Right lobe of liver (tissue), 4 donors: ENCODE measurements at regions not wholly inside any gene's neighbourhood (a gene's known extent, or its start where the extent isn't known, plus 50 kb on each side); places are given as distances from the start of the nearest gene placed in this dataset.

Experiments
- POLR2A ChIP-seq: fragments of 450-650 bp; IDR thresholded peaks from one replicate; pipeline ENCODE4 v1.6.1; 2017; ENCODE audit warnings: antibody characterized with exemption, mild to moderate bottlenecking
- TF ChIP-seq, protein P1 (sequence below), 4 donors: fragments of 200-600 bp in 3 of 4; fragments of 450-650 bp in 1 of 4; IDR thresholded peaks; one replicate each; pipeline versions ENCODE4 v1.5.1 to v1.8.0; 2016 to 2022; ENCODE audit warnings: antibody characterized with exemption in 4 of 4, mild to moderate bottlenecking in 2 of 4
- donor health status: DM: no; HTN: no; CAD: no.
- donor health status: DM: no; HTN: no; CAD: no.
- donor health status: DM: no; HTN: yes; CAD: no.

DNA sequence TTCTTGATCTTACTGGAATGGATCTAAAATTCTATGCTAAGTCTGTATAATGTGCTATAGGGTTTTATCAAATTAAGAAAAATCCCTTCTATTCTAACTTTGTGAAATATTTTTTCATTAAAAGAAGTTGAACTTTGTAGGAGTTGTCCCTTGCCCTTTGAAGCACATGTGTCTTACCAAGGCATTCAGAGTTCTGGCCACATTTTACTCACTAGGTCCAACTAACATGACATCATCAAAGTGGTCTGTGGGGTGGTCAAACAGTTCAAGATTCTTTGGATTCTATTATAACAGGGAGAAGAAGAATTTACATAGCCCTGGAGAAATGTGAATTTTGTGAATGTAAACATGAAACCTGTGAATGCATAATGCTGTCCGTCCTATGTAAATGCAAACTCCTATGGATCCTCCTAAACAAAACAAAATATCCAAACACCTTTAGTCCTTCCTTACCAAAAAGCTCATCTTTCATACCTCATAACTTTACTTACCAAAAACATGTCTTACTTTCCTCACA is 88.7 kb downstream of the EBNA1BP2 start:
- TF ChIP-seq, protein P1, sequence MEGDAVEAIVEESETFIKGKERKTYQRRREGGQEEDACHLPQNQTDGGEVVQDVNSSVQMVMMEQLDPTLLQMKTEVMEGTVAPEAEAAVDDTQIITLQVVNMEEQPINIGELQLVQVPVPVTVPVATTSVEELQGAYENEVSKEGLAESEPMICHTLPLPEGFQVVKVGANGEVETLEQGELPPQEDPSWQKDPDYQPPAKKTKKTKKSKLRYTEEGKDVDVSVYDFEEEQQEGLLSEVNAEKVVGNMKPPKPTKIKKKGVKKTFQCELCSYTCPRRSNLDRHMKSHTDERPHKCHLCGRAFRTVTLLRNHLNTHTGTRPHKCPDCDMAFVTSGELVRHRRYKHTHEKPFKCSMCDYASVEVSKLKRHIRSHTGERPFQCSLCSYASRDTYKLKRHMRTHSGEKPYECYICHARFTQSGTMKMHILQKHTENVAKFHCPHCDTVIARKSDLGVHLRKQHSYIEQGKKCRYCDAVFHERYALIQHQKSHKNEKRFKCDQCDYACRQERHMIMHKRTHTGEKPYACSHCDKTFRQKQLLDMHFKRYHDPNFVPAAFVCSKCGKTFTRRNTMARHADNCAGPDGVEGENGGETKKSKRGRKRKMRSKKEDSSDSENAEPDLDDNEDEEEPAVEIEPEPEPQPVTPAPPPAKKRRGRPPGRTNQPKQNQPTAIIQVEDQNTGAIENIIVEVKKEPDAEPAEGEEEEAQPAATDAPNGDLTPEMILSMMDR (IDR thresholded peaks at IDR 0.05) = no peak
- TF ChIP-seq POLR2A = no peak
